ENCODE measurements at regions not wholly inside any gene's neighbourhood (a gene's known extent, or its start where the extent isn't known, plus 50 kb on each side); places are given as distances from the start of the nearest gene placed in this dataset.
"Not testable (repeated sequence)": the region's sequence is repeated elsewhere in the genome, so short reads cannot be mapped to it uniquely, and the experiment has no call there.

DNA sequence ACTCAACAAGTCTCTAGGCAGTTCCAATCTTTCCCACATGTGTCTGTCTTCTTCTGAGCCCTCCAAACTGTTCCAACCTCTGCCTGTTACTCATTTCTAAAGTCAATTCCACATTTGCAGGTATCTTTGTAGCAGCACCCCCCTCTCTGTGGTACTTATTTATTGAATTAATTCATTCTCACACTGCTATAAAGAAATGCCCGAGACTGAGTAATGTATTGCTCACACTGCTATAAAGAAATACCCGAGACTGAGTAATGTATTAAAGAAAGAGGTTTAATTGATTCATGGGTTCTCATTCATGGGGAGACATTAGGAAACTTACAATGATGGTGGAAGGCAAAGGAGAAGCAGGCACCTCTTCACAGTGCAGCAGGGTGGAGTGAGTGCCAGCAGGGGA lies 1413.8 kb downstream of the SI start:
- no peak for DNase-seq (ENCODE audit: low read depth)

DNA sequence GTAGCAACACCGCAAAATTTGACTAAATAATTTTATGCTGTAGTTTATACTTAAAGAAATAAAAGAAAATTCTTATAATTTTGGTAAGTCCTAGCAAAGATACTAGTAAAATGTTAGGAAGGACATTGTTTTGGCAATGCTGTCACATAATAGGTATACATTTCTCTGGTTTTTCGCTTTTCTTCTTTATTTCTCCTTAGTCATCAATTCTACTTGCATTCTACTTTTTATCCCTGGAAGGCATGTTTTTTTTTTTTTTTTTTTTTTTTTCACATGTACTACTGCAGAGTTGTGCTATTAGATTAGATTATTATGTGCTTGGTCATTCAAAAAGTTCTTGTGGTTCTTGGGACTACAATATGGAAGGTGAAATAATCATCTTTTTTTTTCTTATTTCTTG lies 1421.2 kb downstream of the SI start:
- no peak for DNase-seq (ENCODE audit: low read depth)

DNA sequence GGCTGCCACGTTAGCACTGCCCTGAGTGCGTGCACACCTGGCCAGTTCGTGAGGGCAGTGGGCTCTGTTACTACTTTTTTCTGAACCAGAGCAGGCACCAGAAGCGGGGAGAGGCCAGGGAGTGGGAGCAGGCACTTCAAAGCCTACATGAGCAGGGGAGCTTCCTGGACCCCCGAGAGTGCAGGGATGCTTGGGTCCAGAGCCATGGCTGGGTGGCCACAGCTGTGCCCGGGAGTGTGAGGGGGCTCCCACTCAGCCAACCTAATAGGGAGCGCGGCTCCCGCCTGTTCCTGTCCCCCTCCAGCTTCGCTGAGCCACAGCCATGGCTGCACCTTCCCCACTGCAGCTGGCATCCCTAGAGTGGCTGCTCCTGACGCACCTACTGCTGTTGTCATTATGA lies 1423.3 kb downstream of the SI start:
- DNase-seq (ENCODE audit: low read depth) = no peak

DNA sequence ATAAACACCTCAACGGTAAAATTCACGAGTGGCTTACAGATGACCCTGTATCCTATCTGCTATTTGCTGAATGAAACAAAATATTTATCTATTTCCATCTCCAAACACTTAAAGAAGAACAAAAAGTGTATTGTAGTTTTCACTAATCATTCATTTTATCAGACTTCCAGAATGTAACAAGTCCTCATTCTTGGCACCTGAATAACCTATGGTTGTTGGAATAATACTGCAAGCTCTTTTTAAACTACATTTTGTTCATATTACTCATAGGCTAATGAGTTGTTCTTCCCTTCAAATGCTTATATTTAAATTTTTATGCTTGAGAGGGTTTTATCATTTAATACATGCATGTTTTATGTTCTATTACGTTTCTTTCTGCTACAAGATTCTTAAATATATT lies 1434.1 kb downstream of the SI start:
- DNase-seq (ENCODE audit: low read depth) = no peak

DNA sequence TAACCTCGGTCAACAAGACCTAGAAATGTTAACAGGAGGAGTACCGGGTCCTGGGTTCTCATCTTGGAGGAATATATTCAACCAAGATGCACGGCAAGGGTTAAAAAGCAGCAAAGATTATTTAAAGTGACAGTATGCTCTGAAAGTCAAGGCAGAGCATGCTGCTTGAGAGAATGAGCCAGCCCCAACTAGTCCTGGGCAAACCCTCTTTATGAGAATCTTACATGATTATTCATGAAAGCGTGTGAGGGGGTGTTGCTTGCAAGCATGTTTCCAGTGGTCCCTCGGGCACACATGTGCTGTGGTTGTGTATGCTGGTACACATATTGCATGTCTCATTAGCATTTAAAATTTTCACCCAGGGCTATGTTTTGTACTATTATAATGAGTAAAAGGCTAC lies 1445.6 kb downstream of the SI start:
- no peak for DNase-seq (ENCODE audit: low read depth)

DNA sequence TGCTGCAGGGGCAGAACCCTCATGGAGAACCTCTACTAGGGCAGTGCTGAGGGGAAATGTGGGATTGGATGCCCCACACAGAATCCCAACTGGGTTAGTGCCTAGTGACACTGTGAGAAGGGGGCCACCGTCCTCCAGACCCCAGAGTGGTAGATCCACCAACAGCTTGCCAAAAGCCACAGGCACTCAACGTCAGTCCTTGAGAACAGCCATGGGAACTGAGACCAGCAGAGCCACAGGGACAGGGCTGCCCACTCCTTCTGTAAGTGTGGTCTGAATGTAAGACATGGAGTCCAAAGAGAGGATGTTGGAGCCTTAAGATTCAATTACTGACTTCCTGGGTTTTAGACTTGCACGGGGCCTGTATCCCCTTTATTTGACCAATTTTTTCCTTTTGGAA lies 1451.5 kb downstream of the SI start:
- no peak for DNase-seq (ENCODE audit: low read depth)

DNA sequence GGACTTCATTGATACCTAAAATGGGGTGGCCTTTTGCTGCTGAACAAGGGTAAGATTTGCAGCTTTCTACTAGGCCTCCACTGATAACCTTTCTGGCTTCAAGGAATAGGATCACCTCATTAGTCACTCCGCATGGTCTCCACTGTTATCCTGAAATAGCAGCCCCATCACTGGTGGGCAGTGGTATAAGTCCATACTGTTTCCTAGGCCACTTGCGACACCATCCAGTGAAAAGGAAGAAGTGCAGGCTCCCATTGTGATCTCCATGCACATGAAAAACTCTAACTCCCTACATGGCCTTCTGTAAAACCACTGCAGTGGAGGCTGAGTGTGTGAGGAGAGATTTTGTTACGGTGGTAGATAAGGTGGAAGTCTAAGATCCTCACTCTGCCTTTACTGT lies 1455.9 kb downstream of the SI start:
- DNase-seq (ENCODE audit: low read depth) = no peak

DNA sequence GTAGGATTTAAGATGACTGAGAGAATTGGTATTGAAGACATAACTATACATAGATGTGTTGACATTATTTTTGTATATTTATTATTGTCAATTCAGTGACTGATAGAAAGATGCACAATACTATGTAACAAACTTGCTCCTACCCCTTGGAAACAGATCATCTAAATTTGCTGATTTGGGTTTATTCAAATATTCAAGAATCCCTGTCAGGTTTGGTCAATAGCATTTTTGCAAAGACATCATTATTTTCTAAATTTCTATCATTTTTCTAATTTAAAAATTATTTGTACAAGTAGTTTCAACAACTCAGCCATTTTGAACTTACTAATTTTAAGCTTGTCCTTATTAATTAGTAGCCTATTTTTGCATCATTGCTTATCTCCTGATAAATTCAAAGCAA lies 1463.4 kb downstream of the SI start:
- no peak for DNase-seq (ENCODE audit: low read depth)

DNA sequence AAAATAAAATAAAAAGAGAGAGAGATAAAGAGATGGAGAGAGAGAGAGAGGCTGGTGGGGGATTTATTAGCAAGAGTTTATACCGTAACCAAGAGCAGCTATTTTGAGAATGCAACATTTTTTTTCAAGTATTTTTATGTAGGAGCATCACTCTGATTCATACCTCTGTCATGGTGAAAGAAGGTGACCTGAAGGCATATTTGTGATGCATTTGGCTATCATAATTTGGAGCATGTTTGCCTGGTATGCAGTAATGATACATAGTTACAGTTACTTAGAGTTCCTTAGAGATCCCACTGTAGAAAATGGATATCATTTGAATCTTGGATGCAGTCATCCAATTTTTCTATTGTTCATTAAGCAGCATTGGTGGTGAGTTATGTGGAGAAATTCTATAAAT lies 1472.4 kb downstream of the SI start:
- DNase-seq (ENCODE audit: low read depth) = no peak

DNA sequence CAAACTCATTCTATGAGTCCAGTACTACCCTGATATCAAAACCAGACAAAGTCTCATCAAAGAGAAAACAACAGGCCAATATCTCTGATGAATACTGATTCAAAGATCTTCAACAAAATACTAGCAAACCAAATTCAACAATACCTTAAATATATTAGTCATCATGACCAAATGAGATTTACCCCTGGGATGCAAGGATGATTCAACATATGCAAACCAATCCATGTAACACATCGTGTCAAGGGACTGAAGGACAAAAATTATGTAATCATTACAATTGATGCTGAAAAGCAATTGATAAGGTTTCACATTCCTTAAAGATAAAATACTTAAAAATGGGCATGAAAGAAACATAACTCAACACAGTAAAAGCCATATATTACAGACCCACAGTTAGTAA lies 1476.9 kb downstream of the SI start:
- no peak for DNase-seq (ENCODE audit: low read depth)

DNA sequence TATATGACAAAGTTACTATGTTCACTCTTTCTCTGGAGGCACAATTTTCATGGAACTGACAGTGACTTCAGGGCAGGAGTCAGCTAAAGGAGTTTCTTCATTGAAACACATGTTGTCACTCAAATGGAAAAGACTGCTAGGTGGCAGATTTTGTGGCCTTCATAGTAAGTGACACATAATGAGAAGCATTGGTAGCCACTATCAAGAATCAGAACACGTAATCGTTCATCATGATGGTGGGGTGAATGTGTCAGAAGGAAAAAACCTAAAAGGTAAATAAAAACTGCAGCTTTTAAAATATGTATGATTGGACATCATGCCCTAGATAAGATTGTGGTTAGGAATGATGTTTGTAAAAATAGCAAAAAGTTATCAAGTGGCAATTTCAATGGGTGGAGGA lies 1491.0 kb downstream of the SI start:
- no peak for DNase-seq (ENCODE audit: low read depth)

DNA sequence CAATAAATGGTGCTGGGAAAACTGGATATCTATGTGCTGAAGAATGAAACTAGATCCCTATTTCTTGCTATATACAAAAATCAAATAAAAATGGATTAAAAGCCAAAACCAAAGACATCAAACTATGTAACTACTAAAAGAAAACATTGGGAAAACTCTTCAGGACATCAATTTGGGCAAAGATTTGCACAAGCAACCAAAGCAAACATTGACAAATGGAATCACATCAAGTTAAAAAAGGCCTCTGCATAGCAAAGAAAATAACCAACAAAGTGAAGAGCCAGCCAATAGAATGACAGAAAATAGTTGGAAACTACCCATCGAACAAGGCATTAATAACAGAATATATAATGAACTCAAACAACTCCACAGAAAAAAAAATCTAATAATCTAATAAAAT lies 1495.3 kb downstream of the SI start:
- no peak for DNase-seq (ENCODE audit: low read depth)

DNA sequence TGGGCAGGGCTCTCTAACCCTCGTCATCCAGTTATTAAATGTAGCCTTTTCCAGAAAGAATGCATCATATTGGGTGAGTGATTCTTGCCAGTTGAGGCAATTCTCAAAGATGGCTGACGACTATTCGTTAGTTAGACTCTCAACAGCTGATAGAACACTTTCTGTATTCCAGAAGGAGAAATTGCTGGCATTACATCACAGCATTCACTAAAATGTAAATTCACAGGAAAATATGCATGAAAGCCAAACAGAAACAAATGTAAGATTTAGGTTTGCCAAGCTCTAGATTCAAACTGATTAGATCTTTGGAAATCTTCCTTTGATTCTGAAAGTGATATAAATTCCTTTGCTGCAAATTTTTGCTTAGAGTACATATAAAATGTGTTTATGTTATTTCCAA lies 1501.0 kb downstream of the SI start:
- no peak for DNase-seq (ENCODE audit: low read depth)

DNA sequence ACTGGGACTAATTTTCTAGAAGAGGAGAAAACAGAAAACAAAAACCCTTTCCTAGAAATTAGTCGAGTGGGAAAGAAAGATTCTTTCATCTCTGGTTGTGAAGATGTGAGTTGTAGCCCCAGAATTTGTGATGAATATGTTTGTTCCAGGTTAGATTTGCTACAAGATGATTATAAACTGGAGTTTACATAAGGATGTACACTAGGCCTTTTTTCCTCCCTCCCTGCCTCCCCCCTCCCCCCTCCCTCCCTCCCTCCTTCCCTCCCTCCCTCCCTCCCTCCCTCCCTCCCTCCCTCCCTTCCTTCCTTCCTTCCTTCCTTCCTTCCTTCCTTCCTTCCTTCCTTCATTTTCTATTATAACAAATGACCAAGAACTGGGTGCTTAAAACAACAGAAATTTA lies 1502.0 kb downstream of the SI start:
- DNase-seq (ENCODE audit: low read depth) = no peak

DNA sequence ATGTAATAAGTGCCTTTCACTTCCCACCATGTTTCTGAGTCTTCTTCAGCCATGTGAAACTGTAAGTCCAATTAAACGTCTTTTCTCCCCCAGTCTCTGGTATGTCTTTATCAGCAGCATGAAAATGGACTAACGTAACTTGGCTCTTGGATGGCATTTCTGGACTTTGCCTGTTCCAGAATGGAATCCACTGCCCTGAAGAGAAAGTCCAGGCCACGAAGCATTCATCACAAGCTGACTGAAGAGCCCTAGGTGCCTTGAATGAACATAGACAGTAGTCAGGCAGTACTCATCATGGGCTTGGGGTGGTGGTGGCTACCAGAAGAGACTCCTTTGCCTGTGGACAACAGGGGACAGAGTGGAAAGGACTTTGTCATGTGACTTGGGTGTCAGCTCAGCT lies 1505.0 kb downstream of the SI start:
- DNase-seq (ENCODE audit: low read depth) = no peak

DNA sequence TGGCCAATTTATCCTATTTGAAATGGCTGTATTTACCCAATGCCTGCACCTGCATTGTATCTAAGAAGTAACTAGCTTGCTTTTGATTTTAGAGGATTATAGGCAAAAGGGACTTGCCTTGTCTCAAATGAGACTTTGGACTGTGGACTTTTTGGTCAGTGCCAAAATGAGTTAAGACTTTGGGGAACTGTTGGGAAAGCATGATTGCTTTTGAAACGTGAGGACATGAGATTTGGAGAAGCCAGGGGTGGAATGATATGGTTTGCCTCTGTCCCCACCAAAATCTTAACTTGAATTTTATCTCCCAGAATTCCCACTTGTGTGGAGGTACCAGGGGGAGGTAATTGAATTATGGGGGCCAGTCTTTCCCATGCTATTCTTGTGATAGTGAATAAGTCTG lies 1505.4 kb downstream of the SI start:
- no peak for DNase-seq (ENCODE audit: low read depth)

DNA sequence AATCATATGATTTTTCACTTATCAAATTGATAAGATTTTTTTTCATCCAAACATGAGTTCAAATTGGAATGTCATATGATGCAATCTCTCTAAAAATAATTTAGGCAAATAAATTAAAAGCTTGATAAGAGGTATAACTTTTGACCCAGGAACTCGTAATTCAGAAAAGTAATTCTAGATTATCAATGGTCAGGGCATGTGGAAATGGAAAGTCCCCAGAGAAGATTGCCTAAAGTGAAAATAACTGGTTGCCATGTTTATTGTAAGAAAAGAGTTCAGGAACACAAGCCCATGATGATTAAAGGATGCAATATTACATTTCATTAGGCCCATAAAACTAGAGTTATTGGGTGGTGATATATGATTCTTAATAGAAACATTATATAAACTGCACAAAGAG lies 1514.8 kb downstream of the SI start:
- no peak for DNase-seq (ENCODE audit: low read depth)

DNA sequence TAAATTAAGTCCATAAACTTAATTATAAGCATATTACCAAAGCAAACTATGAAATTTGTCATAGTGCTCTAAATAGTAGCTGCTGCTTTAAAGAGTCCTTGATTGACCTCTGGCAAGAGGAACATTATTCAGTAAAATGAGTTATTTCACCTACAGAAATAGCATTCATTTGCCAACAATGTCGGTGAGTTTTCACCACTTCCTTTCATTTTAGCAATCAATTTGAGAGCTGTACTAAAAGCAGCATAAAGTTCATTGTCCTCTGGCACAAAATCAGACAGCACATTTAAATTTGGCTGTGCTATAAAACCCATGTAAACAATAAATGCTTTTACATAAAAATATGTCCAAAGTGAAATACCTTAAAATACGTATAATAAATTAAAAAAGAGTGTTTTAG lies 1515.7 kb downstream of the SI start:
- no peak for DNase-seq (ENCODE audit: low read depth)

DNA sequence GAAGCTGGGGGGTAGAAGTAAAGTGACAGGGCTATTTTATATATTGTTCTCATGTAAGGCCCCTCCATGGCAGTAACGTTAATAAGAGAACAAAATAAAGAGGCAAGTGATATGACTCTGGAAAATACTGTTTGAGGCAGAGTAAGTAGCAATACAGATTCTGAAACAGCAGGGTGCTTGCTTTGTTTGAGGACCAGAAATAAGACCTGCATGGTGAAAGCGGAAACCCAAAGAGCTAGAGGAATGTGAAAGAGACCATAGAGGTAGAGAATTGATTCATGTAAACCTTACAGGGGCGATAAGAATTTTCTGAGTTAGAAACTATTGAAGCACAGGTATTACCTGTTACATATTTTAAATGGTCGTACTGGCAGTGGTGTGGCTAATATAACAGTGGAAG lies 1517.1 kb downstream of the SI start:
- no peak for DNase-seq (ENCODE audit: low read depth)

DNA sequence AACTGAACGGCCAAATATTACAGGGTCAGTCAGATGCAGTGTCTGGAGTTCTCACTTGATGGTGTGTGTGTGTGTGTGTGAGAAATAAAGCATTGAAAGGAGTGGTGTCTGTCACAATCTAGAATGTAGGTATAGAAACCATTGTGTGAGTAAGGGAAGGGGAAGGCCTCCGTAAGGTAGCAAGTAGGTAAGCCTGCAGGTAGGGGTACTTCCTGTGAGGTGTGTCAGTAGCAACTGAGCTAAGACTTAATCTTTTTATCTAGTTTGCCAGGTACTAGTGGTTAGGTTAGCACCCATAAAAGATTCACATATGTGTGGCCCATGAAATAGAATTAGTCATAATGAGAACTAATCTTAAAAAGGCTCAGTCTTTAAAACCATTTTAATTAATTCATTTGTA lies 1517.8 kb downstream of the SI start:
- DNase-seq (ENCODE audit: low read depth) = no peak

DNA sequence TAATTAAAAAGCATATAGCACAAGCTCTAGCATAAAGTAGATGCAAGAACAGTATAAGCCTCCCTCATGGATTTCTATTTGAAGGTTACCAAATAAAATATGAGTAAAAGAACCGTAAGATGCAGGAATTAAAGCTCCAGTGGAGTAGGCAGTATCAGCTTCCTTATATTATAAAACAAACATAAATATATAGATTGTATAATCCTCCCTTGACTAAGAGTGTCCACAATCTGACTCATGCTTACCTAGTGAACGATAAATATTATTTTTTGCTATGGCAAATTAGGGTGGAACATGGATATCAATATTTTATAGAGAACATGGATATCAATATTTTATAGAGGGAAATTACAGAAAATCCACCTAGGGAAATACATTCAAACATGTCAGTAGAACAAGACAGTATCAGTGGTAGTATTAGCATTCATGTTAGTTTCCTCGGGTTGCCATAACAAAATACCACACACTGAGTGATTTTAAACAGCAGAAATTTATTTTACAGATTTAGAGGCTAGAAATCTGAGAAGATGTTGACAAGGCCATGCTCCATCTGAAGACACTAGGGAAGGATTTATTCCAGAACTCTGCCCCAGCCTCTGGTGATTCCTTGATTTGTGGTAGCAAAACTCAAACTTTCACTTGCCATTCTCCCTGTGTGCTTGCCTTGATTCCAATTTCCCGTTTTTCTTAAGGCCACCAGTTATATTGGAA lies 1521.3 kb downstream of the SI start:
- DNase-seq (ENCODE audit: low read depth) = no peak

DNA sequence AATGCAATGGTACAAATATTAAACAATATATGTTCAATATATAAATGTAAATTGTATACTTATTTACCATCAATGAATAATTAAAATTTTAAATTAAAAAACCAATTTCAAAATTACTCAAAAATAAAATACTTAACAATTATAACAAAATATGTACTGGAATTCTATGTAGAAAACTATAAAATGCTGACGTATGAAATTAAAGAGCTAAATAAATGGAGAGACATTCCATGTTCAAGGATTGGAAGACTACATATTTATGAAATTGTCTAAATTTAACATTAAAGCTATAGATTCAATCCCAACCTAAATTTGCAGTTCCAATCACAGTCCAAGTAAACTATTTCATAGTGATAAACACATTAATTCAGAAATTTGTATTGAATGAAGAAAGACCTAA lies 1522.4 kb downstream of the SI start:
- no peak for DNase-seq (ENCODE audit: low read depth)

DNA sequence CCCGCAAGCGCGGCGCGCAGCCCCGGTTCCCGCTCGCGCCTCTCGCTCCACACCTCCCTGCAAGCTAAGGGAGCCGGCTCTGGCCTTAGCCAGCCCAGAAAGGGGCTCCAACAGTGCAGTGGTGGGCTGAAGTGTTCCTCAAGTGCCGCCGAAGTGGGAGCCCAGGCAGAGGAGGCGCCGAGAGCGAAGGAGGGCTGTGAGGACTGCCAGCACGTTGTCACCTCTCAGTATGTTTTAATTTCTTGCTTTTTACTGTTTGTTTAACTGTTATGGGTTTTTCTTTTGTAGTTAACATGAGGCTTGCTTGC lies 1525.7 kb downstream of the SI start:
- no peak for DNase-seq (ENCODE audit: low read depth)

DNA sequence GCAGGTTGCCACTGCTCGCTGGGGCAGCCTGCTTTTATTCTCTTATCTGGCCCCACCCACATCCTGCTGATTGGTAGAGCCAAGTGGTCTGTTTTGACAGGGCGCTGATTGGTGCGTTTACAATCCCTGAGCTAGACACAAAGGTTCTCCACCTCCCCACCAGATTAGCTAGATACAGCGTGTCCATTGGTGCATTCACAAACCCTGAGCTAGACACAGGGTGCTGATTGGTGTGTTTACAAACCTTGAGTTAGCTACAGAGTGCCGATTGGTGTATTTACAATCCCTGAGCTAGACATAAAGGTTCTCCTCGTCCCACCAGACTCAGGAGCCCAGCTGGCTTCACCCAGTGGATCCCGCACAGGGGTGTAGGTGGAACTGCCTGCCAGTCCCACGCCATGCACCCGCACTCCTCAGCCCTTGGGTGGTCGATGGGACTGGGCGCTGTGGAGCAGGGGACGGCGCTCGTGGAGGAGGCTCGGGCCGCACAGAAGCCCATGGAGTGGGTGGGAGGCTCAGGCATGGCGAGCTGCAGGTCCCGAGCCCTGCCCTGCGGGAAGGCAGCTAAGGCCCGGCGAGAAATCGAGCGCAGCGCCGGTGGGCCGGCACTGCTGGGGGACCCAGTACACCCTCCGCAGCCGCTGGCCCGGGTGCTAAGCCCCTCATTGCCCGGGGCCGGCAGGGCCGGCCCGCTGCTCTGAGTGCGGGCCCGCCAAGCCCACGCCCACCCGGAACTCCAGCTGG lies 1526.2 kb downstream of the SI start:
- DNase-seq (ENCODE audit: low read depth) = not testable (repeated sequence)

Measured in GM04503 (cell line).